GM21737 (cell line): ENCODE measurements at regions not wholly inside any gene's neighbourhood (a gene's known extent, or its start where the extent isn't known, plus 50 kb on each side); places are given as distances from the start of the nearest gene placed in this dataset.

Experiments used
- ATAC-seq: cut with Tn5 transposase; IDR thresholded peaks from one replicate; pipeline ENCODE4 v1.9.1; 2021; ENCODE audit warnings: mild to moderate bottlenecking, moderate library complexity; ENCODE audit not compliant: unreplicated experiment

- no peak for ATAC-seq
Measured at GRCh38 chr2:16283071-16283850, 342.9 kb downstream of the MYCN start.

DNA sequence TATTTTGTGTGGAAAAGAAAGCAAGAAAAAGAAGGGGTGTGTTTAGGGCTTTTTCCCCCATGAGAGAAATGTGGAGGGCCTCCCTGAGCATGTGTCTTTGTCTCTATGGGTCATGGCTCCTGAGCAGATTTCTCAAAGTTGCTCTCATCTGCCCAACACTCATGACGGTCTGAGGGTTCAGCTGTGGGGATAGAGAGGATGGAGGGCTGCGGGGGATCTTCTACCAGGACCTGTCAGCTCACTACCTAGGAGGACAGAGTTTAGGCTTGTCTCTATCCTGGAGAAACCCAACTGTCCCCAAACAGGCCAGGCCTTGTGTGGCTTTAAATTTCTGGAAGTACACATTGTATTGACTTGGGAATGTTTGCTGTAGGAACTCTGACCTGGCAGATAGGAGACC, 342.2 kb downstream of the MYCN start:
- no peak for ATAC-seq

DNA sequence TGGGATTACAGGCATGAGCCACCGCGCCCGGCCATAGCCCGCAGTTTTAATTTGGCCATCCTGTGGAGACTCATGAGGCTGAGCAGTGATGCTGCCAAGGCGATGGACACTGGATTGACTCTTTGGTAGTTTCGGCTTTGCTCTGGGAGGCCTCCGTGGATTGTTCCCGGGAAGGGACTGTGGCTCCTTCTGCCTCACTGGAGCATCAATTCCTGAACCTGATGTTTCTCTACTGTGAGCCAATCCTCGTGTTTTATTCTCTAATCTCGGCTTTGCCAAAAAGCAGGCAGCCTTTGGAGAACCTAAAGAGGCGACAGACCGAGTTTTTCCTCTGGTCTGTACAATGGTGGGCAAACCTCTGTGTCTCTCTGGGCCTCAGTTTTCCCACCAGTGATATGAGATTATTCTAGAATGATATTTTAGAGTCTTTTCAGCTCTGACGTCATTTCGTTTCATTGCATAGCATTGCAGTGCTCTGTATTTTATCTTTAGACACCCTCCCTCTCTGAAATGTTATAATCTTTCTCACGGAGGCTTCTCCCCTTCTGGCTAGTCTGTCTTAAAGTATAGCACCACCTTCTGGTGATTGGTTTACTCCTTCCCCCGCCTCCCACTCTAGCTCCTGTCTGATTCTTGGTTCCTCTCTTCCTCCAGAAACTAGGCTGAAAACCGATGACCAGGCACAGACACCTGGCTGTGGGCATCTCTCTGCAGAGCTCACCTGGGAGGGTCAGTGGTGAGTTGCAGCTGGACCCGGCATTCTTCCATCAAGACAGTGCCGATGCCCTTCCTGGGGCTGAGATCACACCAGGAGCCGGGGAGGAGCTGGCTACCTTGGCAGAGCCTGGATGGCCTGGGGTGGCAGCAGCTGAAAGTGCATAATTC, 341.3 kb downstream of the MYCN start:
- ATAC-seq: no peak

DNA sequence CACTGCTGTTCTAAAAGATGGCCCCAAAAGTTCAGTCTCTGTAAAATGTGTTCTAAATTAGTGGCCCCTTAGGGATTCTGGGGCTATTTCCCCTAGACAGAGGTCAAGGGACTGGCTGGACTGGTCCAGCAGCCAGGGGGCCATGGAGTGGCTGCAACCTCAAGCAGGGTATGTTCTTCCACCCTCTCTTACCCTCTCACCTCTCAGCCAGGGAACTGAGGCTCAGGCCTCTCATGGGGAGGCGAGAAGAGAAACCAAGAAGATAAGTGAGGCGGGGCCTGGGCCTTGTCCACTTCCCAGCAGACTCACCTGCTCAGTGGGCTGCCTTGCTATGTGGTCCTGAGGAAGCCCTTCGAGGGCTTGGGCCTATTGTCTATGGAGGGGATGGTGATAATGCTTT, 339.7 kb downstream of the MYCN start:
- no peak for ATAC-seq

GRCh38 chr2:16279641-16280040, 339.3 kb downstream of the MYCN start:
- no peak for ATAC-seq

GRCh38 chr2:16279201-16279570, 338.8 kb downstream of the MYCN start:
- ATAC-seq: no peak

DNA sequence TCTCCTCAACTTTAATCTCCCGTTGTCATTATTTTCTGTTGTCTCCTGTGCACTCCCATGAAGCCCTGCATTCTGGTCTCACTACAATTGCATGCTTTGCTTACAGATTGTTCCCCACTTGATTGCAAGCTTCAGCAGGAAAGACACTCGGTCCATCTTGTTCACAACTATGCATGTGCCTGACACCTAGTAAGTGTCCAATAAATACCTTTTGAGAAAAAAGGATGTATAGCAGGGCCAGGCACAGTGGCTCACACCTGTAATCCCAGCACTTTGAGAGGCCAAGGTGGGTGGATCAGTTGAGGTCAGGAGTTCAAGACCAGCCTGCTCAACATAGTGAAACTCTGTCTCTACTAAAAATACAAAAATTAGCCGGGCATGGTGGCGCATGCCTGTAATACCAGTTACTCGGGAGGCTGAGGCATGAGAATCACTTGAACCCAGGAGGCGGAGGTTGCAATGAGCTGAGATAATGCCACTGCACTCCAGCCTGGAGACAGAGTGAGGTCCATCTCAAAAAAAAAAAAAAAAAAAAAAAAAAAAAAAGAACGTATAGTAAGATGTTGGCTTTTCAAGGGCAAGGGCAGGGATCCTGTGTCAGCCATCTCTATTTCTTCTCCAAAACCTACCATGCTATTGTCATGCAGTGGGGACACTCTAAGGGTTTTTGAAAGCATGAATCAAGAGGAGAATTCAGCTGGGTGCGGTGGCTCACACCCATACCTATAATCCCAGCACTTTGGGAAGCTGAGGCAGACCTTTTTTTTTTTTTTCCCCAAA, 338.3 kb downstream of the MYCN start:
- ATAC-seq: no peak

DNA sequence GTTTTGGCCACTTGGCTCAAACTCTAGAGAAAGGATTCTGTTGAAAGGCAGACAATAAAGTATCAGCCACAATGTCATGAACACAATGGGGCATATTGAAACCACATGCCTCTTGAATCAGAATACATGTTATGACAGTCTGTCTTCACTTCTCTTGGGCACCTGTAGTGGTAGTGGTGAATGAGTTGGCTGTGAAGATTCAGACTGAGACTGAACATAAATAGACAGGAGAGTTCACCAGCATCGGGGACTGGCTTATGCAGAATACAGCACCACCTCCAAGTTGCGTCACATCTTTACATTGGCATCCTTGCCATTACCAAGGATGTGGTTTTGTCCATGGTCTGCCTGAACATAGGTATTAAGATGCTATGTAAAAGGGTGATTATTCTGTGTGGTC, 336.8 kb downstream of the MYCN start:
- no peak for ATAC-seq

- no peak for ATAC-seq
Measured at GRCh38 chr2:16275661-16276060, 335.3 kb downstream of the MYCN start.

DNA sequence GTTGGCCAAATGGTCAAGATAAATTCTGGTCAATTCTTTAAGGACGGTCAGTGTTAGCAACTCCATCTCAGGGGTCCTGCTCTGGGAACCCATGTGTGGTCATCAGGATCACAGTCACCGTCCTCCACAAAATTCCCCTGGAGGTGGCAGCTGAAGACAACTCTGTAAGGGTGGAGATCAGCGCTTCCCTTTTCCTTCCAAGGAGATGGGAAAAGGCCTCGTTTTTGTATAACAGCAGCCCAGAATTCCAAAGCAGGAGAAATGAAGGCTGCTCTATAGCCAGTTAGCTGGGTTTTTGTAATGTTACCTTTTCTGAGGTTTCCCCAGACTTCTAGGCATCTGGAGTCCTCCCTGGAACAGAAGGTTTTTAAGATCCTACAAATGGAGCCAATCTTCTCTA, 334.8 kb downstream of the MYCN start:
- no peak for ATAC-seq

DNA sequence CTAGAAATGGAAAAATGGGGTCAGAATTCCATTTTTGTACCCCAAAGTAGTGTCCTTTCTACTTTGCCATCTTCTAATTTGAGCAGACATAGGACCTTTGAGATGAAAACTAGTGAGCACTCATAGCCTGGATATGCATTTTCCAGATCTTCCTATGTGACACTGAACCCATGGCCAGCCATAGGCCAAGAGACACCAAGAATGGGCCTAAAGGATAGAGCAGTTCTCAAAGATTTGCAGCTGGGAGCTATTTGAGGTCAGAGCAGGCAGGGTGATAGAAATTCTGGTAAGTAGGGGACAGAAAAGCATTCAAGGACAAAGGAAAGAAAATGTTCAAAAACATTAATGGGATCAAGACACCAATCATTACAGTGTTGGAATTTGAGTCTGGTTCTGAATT, 332.8 kb downstream of the MYCN start:
- ATAC-seq: no peak

- no peak for ATAC-seq
Measured at GRCh38 chr2:16272038-16272788, 331.9 kb downstream of the MYCN start.

GRCh38 chr2:16271231-16271896, 331.0 kb downstream of the MYCN start:
- no peak for ATAC-seq

GRCh38 chr2:16270441-16270840, 330.1 kb downstream of the MYCN start:
- ATAC-seq: no peak

- no peak for ATAC-seq
Measured at GRCh38 chr2:16268301-16269000, 328.1 kb downstream of the MYCN start.

DNA sequence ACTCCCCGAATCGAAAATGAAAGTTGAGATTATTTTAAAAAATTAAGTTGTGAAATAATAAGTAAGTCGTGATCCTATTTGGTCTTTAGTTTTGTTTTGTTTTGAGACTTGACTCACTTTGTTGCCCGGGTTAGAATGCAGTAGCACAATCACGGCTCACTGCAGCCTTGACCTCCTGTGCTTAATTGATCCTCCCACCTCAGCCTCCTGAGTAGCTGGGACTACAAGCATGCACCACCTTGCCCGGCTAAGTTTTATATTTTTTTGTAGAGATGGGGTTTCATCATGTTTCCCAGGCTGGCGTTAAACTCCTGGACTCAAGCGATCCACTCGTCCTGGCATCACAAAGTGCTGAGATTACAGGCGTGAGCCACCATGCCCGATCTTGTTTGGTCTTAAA, 326.2 kb downstream of the MYCN start:
- ATAC-seq: no peak

- ATAC-seq: no peak
Measured at GRCh38 chr2:16264931-16265540, 324.7 kb downstream of the MYCN start.

GRCh38 chr2:16264491-16264890, 324.1 kb downstream of the MYCN start:
- ATAC-seq: no peak

- ATAC-seq: no peak
Measured at GRCh38 chr2:16263241-16263890, 323.0 kb downstream of the MYCN start.
